ENCODE measurements at regions not wholly inside any gene's neighbourhood (a gene's known extent, or its start where the extent isn't known, plus 50 kb on each side); places are given as distances from the start of the nearest gene placed in this dataset.

- TF ChIP-seq CTCF (IDR thresholded peaks at IDR 0.05), result no peak
These were observed 115.5 kb upstream of the HAAO start for GRCh38 chr2:42907835-42908234.

GRCh38 chr2:42906557-42907411, 114.4 kb upstream of the HAAO start:
- no peak for TF ChIP-seq CTCF (IDR thresholded peaks at IDR 0.05)

GRCh38 chr2:42906111-42906556, 113.8 kb upstream of the HAAO start:
- TF ChIP-seq CTCF (IDR thresholded peaks at IDR 0.05), result no peak

GRCh38 chr2:42905341-42906110, 113.1 kb upstream of the HAAO start:
- TF ChIP-seq CTCF (IDR thresholded peaks at IDR 0.05), result no peak

- TF ChIP-seq CTCF (IDR thresholded peaks at IDR 0.05), result no peak
These were observed 112.1 kb upstream of the HAAO start for GRCh38 chr2:42904576-42904876.

- TF ChIP-seq CTCF (IDR thresholded peaks at IDR 0.05), result no peak
These were observed 111.6 kb upstream of the HAAO start for GRCh38 chr2:42903821-42904575.

GRCh38 chr2:42902939-42903709, 110.7 kb upstream of the HAAO start:
- TF ChIP-seq CTCF (IDR thresholded peaks at IDR 0.05), result no peak

All from LNCAP (cell line).